ENCODE measurements at regions not wholly inside any gene's neighbourhood (a gene's known extent, or its start where the extent isn't known, plus 50 kb on each side); places are given as distances from the start of the nearest gene placed in this dataset.

- TF ChIP-seq, protein P1, sequence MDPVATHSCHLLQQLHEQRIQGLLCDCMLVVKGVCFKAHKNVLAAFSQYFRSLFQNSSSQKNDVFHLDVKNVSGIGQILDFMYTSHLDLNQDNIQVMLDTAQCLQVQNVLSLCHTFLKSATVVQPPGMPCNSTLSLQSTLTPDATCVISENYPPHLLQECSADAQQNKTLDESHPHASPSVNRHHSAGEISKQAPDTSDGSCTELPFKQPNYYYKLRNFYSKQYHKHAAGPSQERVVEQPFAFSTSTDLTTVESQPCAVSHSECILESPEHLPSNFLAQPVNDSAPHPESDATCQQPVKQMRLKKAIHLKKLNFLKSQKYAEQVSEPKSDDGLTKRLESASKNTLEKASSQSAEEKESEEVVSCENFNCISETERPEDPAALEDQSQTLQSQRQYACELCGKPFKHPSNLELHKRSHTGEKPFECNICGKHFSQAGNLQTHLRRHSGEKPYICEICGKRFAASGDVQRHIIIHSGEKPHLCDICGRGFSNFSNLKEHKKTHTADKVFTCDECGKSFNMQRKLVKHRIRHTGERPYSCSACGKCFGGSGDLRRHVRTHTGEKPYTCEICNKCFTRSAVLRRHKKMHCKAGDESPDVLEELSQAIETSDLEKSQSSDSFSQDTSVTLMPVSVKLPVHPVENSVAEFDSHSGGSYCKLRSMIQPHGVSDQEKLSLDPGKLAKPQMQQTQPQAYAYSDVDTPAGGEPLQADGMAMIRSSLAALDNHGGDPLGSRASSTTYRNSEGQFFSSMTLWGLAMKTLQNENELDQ (CRISPR knock-in tag; IDR thresholded peaks at IDR 0.05; ENCODE audit: borderline replicate concordance), result no peak
Measured at GRCh38 chr15:98447069-98447468, 201.3 kb upstream of the IGF1R start (continued).

DNA sequence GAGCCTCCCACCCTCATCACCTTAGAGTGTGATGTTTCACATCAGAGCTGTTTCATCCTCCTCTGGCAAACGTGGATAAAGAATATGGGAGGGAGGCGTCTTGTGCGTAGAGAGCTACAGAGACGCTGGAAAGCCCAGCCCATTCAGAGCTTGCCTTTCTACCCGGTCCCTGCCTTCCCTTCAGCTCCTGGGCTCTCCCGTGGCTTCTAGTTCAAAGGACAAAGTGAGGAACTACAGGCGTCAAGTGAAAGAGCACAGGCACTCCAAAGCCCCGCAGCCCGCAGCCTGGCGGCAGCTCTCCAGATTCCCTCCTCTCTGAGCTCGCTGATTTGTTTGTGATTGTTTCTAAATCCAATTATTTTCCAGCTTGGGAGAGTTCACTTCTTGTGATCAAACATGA, 197.1 kb upstream of the IGF1R start:
- no peak for FAIRE-seq
- H3K9ac ChIP-seq (ENCODE audit: insufficient read depth in 1 of 2, low read depth in 2 of 2, low read length in 2 of 2), result no peak overlapping the region
- no peaks in the 10 kb centered on the region for H3K36me3 ChIP-seq (ENCODE audit: control insufficient read depth, insufficient read depth, low read length)
- no peaks in the 10 kb centered on the region for H3K79me2 ChIP-seq (ENCODE audit: control insufficient read depth, insufficient read depth, low read length)
- no peak for DNase-seq (ENCODE audit: extremely low read depth in 1 of 4, low spot score in 3 of 4)
- no peaks in the 10 kb centered on the region for H3K4me1 ChIP-seq (replicated peaks in 1 of 2; ENCODE audit: control insufficient read depth in 2 of 2, insufficient read depth in 2 of 2, low read length in 2 of 2)
- H3K4me2 ChIP-seq (ENCODE audit: insufficient read depth, low read length), result no peak overlapping the region
- no peak overlapping the region for H3K27ac ChIP-seq (ENCODE audit: extremely low read depth, low read depth, low read length)
- no peak overlapping the region for H2AFZ ChIP-seq (ENCODE audit: low read depth, low read length)
- ATAC-seq, result no peak
- BruUV-seq (replicated peaks), result no TSS peak
- H4K20me1 ChIP-seq (replicated peaks; ENCODE audit: control insufficient read depth, insufficient read depth, low read length), result no peaks in the 10 kb centered on the region
- H3K9me3 ChIP-seq (replicated peaks; ENCODE audit: control insufficient read depth, insufficient read depth, low read depth, low read length), result no peaks in the 10 kb centered on the region
- no peak overlapping the region for H3K4me3 ChIP-seq
- POLR2A ChIA-PET, result interaction anchor here (0.6 kb wide), 1 partner anchor 390 kb away, joined by 4 read pairs; no protein-coding TSS in a partner anchor
- in situ Hi-C loops (cut with MboI), result no loop called here
- intact Hi-C loops (cut with micrococcal nuclease), result no loop called here
- under 1% methylated on average over 11 of the region's 11 CpGs for WGBS (ENCODE audit: insufficient coverage, low coverage, missing lambda C conversion rate)
- H3K27me3 ChIP-seq (ENCODE audit: control insufficient read depth in 2 of 2, insufficient read depth in 2 of 2, low read length in 2 of 2), result peaks cover 0 to 4% of the 10 kb centered on the region in 2 experiments; a peak in 2 of 5 replicates
- no peak for TF ChIP-seq GABPB2 (CRISPR knock-in tag; conservative IDR thresholded peaks at IDR 0.05)
- TF ChIP-seq RNF2 (IDR thresholded peaks at IDR 0.05), result no peak
- TF ChIP-seq ZNF134 (CRISPR knock-in tag; conservative IDR thresholded peaks at IDR 0.05), result no peak
- TF ChIP-seq MXI1 (IDR thresholded peaks at IDR 0.05; ENCODE audit: low read depth, low read length), result no peak
- TF ChIP-seq ZBTB8A (IDR thresholded peaks at IDR 0.05; ENCODE audit: partially characterized antibody), result no peak
- TF ChIP-seq SIX5 (IDR thresholded peaks at IDR 0.05; ENCODE audit: borderline replicate concordance in 1 of 2, insufficient read depth in 1 of 2, low read depth in 1 of 2, low read length in 2 of 2), result no peak
- TF ChIP-seq ELF4 (CRISPR knock-in tag; IDR thresholded peaks at IDR 0.05), result no peak
- TF ChIP-seq ZSCAN29 (IDR thresholded peaks at IDR 0.05), result no peak
- TF ChIP-seq ZNF57 (CRISPR knock-in tag; IDR thresholded peaks at IDR 0.05), result no peak
- no peak for TF ChIP-seq PTRF (tag; IDR thresholded peaks at IDR 0.05)
- TF ChIP-seq NCOA1 (IDR thresholded peaks at IDR 0.05; ENCODE audit: low read depth), result no peak
- TF ChIP-seq PTBP1 (IDR thresholded peaks at IDR 0.05; ENCODE audit: low read depth, low read length), result no peak
- TF ChIP-seq PHB (CRISPR knock-in tag; IDR thresholded peaks at IDR 0.05), result no peak
- no peak for TF ChIP-seq TCFL5 (CRISPR knock-in tag; conservative IDR thresholded peaks at IDR 0.05)
- H3K9me1 ChIP-seq (ENCODE audit: control insufficient read depth, insufficient read depth, low read length), result no peaks in the 10 kb centered on the region
- CTCF ChIA-PET (ENCODE audit: low intra/inter-chr PET ratio), result no interaction called here
